Fibroblast of lung (primary cell): ENCODE measurements at regions not wholly inside any gene's neighbourhood (a gene's known extent, or its start where the extent isn't known, plus 50 kb on each side); places are given as distances from the start of the nearest gene placed in this dataset.

Experiments used
- DNase-seq, 2 donors: peaks; one replicate each; pipeline versions ENCODE4 v3.0.0 to v3.0.0-alpha.2; 2010; ENCODE audit warnings: low read depth in 2 of 2
- H2AFZ ChIP-seq: 2 replicates; pipeline ENCODE4 v1.5.1; 2012; ENCODE audit warnings: low read length, control low read depth, inconsistent platforms
- H3K27ac ChIP-seq: 2 replicates; pipeline ENCODE4 v1.5.1; 2011; ENCODE audit warnings: low read length, control low read depth; ENCODE audit not compliant: insufficient read depth
- H3K27me3 ChIP-seq: 2 replicates; pipeline ENCODE4 v1.5.1; 2011; ENCODE audit warnings: mild to moderate bottlenecking, low read length; ENCODE audit not compliant: control insufficient read depth, insufficient read depth
- H3K36me3 ChIP-seq: 2 replicates; pipeline ENCODE4 v1.5.1; 2011; ENCODE audit warnings: low read length; ENCODE audit not compliant: control insufficient read depth, insufficient read depth
- H3K4me1 ChIP-seq: 2 replicates; pipeline ENCODE4 v1.5.1; 2011; ENCODE audit warnings: low read length; ENCODE audit not compliant: control insufficient read depth, insufficient read depth; ENCODE audit errors: extremely low read depth
- H3K4me2 ChIP-seq: 2 replicates; pipeline ENCODE4 v1.5.1; 2011; ENCODE audit warnings: low read length, control low read depth; ENCODE audit not compliant: insufficient read depth; ENCODE audit errors: extremely low read depth
- H3K4me3 ChIP-seq, 4 experiments: fragments of 200-600 bp in 1 of 4; sonication (generic) in 1 of 4; replicated peaks in 1 of 4; 2 replicates each; pipeline ENCODE4 v1.5.1; 2011 to 2016; ENCODE audit warnings: low read length in 4 of 4, low read depth in 3 of 4, mild to moderate bottlenecking in 3 of 4, control low read depth in 2 of 4, inconsistent platforms in 1 of 4, mixed read lengths in 1 of 4; ENCODE audit not compliant: insufficient read depth in 1 of 4; ENCODE audit errors: control extremely low read depth in 1 of 4
- H3K79me2 ChIP-seq: 2 replicates; pipeline ENCODE4 v1.5.1; 2012; ENCODE audit warnings: mild to moderate bottlenecking, low read length, inconsistent platforms; ENCODE audit not compliant: control insufficient read depth, insufficient read depth
- H3K9ac ChIP-seq: 2 replicates; pipeline ENCODE4 v1.5.1; 2011; ENCODE audit warnings: mild to moderate bottlenecking, low read length, control low read depth; ENCODE audit not compliant: insufficient read depth
- H3K9me3 ChIP-seq: 2 replicates; pipeline ENCODE4 v1.5.1; 2012; ENCODE audit warnings: low read depth, low read length; ENCODE audit not compliant: control insufficient read depth, insufficient read depth
- H4K20me1 ChIP-seq: 2 replicates; pipeline ENCODE4 v1.5.1; 2011; ENCODE audit warnings: low read length; ENCODE audit not compliant: control insufficient read depth, insufficient read depth; ENCODE audit errors: extremely low read depth
- CTCF ChIP-seq, 2 donors: IDR thresholded peaks in 1 of 2; conservative IDR thresholded peaks in 1 of 2; 1 replicate in 1 of 2; 2 replicates in 1 of 2; pipeline ENCODE4 v1.5.1; 2011 to 2012; ENCODE audit warnings: low read length in 2 of 2, control low read depth in 1 of 2, inconsistent platforms in 1 of 2, low read depth in 1 of 2, mild to moderate bottlenecking in 1 of 2
- EZH2 ChIP-seq: IDR thresholded peaks from 2 replicates; pipeline ENCODE4 v1.5.1; 2012; ENCODE audit warnings: low read length, control low read depth, mild to moderate bottlenecking; ENCODE audit errors: missing control alignments

DNA sequence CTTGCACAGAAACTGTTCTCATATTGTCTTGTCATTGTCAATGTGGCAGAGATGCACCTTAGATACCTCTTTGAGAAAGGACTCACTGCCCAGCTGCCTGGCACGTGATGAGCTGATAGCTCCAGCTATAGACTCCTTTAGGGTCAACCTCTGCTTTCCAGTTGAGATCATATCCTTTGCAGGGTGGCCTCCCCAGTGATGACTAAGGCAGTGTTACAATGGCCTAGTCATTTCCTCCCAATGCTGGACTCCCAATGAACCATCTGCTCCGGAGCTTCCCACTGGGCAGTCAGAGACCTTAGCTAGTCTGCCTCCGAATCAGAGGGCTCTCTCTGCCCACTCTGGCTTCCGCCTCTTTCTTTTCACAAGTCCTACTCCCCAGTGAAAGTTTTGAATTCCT, 79.5 kb downstream of the CHRD start:
- Histone ChIP-seq H3K27me3 (no peaks in the 10 kb centered on the region), H3K36me3 (no peaks in the 10 kb centered on the region), H3K27ac (peak overlapping the region; percentile 27), H3K9me3 (no peaks in the 10 kb centered on the region), H3K4me3 (no peak overlapping the region), H3K4me1 (no peaks in the 10 kb centered on the region), H3K4me2 (no peak overlapping the region), H2AFZ (no peak overlapping the region), H3K79me2 (no peaks in the 10 kb centered on the region), H3K9ac (no peak overlapping the region), H4K20me1 (no peaks in the 10 kb centered on the region)
- TF ChIP-seq CTCF (conservative IDR thresholded peaks at IDR 0.05 in 1 of 2, IDR thresholded peaks at IDR 0.05 in 1 of 2; ENCODE audit: low read depth in 1 of 2, low read length in 2 of 2): no peak
- TF ChIP-seq EZH2: no peak
- DNase-seq: peak; percentile 12 to 81

- no peak overlapping the region for H2AFZ ChIP-seq
- no peaks in the 10 kb centered on the region for H3K9me3 ChIP-seq
- H3K36me3 ChIP-seq: no peaks in the 10 kb centered on the region
- TF ChIP-seq CTCF (conservative IDR thresholded peaks at IDR 0.05 in 1 of 2, IDR thresholded peaks at IDR 0.05 in 1 of 2; ENCODE audit: low read depth in 1 of 2, low read length in 2 of 2): no peak
- no peak for TF ChIP-seq EZH2
- H3K9ac ChIP-seq: no peak overlapping the region
- H3K4me1 ChIP-seq: no peaks in the 10 kb centered on the region
- H3K79me2 ChIP-seq: no peaks in the 10 kb centered on the region
- H3K4me2 ChIP-seq: no peak overlapping the region
- H3K27ac ChIP-seq: no peak overlapping the region
- H4K20me1 ChIP-seq: no peaks in the 10 kb centered on the region
- DNase-seq: no peak
- no peak overlapping the region for H3K4me3 ChIP-seq
- H3K27me3 ChIP-seq: no peaks in the 10 kb centered on the region
These were observed 80.4 kb downstream of the CHRD start for GRCh38 chr3:184460276-184460675.

DNA sequence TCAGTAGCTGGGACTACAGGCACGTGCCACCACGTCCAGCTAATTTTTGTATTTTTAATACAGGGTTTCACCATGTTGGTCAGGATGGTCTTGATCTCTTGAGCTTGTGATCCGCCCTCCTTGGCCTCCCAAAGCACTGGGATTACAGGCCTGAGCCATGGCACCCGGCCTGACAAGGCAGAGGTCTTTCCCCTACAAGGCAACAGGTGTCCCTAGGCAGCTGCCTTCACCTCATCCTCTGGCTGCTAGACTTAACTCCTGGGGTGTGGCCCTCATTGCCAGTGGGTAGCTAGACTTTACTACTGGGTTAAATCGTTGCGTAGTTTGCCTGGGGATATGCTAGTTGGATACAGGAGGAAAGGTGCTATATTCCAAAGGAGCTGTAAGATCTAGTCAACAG, 81.4 kb downstream of the CHRD start:
- no peak for TF ChIP-seq EZH2
- no peak for TF ChIP-seq CTCF (conservative IDR thresholded peaks at IDR 0.05 in 1 of 2, IDR thresholded peaks at IDR 0.05 in 1 of 2; ENCODE audit: low read depth in 1 of 2, low read length in 2 of 2)
- Histone ChIP-seq H2AFZ (no peak overlapping the region), H3K9me3 (no peaks in the 10 kb centered on the region), H3K27me3 (no peaks in the 10 kb centered on the region), H3K4me3 (no peak overlapping the region), H3K79me2 (no peaks in the 10 kb centered on the region), H4K20me1 (no peaks in the 10 kb centered on the region), H3K27ac (no peak overlapping the region), H3K4me2 (no peak overlapping the region), H3K36me3 (no peaks in the 10 kb centered on the region), H3K9ac (no peak overlapping the region), H3K4me1 (peaks cover 8% of the 10 kb centered on the region)
- DNase-seq: no peak
